ENCODE measurements at regions not wholly inside any gene's neighbourhood (a gene's known extent, or its start where the extent isn't known, plus 50 kb on each side); places are given as distances from the start of the nearest gene placed in this dataset.
"Not testable (repeated sequence)": the region's sequence is repeated elsewhere in the genome, so short reads cannot be mapped to it uniquely, and the experiment has no call there.

- DNase-seq, result no peak
These were observed 51.2 kb upstream of the RDX start for GRCh38 chr11:110347660-110348059.

DNA sequence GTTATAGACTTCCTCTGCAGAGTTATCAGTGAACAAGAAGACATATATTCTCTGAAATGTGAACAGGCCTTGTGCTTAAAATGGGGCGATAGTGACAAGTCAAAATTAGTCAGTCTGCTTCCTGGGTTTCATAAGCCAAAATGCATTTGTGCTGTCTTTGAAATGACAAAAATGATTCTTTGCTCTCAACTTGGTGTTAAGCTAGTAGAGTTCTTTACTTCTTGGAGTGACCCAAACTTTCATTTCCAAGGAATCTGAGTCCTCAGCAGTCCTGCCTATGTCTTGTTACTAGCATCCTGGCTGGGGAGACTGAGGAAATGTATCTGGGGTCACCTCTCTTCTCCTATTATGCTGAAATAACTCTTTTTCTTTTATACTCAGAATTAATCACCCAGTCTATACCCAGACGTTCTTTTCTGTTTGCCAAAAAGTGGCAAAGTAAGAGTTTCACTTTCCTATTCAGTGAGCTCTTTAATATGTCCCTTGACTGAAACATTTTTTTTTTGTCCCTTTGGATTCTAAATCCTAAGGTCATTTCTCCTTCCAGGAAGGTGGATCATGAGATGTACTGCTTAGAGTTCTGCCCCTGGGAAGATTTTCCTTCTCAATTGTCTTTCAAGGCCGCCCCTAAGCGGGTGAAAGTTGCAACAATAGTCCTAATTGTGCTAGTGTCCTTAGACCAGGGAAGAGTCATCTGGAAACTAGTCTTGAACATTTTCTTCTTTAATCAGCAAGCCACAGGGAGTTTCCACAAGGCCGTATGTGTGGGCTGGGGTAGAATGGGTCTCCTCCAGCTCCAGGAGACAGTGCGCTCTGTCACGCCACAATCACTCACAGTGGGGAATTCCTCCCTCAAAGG is 53.0 kb upstream of the RDX start:
- no peak for DNase-seq

DNA sequence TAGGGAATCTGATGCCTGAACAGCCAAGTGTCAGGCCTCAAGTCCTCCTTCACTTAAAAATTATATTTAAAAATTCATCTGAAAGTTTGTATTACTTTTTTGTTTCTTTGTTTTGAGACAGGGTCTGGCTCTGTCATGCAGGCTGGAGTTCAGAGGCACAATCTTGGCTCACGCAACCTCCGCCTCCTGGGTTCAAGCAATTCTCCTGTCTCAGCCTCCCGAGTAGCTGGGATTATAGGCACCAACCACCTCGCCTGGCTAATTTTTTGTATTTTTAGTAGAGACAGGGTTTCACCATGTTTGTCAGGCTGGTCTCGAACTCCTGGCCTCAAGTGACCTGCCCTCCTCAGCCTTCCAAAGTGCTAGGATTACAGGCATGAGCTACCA is 53.6 kb upstream of the RDX start:
- DNase-seq, result not testable (repeated sequence)

- DNase-seq, result no peak
These were observed 58.8 kb upstream of the RDX start for GRCh38 chr11:110355011-110355744.

- DNase-seq, result no peak
These were observed 60.6 kb upstream of the RDX start for GRCh38 chr11:110356762-110357671.

GRCh38 chr11:110358336-110358735 is 61.9 kb upstream of the RDX start:
- no peak for DNase-seq

DNA sequence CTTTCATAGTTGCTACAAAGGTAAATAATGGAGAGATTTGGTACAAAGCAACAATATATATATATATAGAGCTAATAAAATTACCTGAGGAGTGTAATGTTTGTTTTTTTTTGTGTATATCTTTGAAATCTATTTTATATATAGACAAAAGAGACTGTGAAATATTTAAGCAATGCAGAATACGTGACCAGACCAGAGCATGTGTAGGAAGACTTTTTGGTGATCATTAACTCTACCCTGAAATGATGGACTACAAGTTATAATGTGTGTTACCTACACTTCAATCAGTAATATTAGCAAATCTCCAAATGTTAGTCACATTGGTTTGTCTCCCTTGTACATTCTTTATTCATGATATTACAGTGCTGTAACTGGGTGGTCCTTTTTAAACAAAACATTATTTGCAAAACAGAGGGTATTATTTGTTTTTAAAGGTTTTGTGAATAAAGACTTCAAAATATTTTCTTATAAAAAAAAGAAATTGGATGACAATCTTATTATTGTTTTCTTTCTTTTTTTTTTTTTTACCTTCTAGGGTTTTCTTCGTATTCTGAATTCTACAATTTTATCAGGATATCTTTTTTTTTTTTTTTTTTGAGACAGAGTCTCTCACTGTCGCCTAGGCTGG is 64.5 kb upstream of the RDX start:
- not testable (repeated sequence) for DNase-seq

DNA sequence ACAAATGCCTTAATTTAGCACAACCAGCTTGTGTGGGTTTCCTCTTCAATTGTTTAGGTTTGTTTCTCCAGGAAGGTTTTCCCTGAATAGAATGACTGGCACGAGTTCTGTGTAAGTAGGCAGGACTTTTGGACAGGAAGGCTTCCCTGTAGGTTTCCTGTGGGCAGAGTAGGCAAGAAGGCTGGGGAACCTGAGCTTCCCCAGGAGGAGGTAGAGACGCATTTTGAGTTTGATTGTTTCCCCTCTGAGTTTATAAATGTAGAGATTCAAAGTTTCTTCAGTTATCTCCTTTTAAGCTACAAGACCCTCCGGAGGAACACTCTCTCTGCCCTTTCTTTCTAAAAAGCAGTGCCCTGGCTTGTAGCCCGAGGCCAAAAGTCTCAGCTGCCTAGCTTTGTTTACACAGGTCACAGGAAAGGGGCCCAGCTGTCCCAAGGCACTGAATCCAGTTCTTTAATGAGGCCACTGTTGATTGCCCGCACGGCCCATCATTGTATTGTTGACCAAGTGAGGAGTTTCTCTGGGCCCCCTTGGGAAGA is 66.6 kb upstream of the RDX start:
- DNase-seq, result no peak

DNA sequence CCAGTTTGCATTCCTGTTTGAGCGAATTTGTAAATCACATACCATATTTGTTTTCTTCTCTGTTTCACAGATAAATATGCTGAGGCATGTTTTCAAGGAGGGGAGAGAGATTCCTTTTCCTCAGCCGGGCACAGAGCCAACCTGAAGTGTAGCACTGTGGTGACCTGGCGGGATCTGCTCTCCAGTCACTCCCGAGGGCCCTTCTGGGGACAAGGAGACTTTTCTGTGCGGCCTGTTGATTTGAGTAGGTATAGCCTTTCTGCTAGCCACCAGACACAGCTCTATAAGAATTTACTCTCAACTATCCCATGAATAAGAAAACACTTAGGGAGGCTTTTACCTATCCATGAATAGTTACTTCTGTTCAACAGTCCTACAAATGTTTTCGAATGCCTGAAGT is 63.5 kb upstream of the FDX1 start:
- DNase-seq, result no peak

DNA sequence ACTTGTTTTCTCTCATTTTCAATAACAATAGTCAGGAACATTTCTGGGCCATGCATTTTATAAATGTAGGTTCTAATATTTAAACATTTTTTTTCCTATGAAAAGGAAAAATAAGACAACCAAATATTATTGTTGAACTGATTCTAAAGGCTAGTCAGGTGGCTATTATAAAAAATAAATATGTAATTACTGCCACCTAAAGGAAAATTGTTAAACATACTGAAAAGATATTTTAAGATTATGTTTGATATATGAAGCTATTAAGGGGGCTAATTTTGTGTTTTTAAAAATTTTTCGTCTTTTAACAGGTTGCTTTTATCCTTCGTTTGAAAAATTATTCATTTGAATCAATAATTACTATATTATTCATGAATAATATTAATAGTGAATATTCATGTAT is 62.2 kb upstream of the FDX1 start:
- DNase-seq, result no peak

DNA sequence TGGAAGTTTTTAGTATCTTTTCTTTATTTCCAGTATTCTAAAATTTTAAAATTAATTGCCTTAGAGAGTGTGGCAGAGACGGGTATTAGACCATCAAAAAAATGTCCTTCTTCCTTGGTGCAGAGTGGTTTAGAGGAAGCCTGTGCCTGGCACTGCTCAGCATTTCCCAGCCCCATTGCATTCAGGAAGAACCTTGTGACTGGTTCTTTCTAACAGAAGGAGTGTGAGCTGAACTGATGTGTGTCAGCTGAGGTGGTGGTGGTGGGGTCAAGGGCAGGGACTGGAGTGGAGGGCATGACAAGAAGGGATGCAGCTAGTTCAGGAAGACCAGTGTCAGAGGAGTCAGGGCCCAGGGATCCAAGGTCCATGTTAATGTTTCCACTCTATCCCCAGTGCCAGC is 58.7 kb upstream of the FDX1 start:
- no peak for DNase-seq

GRCh38 chr11:110373051-110373702 is 56.6 kb upstream of the FDX1 start:
- no peak for DNase-seq

DNA sequence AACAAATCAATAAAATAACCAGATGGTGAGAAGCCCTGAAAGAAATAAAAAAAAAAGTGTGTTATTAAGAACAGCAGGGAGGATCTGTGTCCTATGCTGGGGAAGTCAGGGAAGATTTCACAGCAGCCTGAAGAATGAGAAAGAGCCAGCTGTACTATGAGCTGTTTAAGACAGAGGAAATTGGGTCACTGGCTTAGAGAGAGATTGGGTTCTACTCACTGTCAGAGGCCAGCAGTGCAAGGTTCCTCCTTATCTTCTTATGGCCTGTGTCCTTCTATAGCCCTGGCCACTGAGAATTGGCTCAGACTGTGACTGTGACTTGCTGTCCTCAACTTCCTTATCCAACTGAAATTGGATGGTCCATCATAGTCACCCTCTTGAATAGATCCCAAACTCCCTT is 54.8 kb upstream of the FDX1 start:
- no peak for DNase-seq

DNA sequence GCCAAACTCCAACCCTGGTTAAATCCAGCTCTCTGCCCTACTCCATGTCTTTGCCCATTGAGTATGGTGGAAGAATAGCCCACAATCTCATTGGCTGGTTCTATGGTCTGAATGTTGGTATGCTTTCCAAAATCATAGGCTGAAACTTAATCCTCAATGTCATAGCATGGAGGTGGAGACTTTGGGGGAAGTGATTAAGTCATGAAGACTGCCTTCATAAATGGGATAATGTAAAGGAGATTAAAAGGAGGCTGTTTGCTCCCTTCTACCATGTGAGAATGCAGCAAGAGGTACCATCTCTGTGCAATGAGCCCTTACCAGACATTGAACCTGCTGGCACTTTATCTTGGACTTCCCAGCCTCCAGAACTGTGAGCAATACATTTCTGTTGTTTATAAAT is 54.4 kb upstream of the FDX1 start:
- DNase-seq, result no peak

DNA sequence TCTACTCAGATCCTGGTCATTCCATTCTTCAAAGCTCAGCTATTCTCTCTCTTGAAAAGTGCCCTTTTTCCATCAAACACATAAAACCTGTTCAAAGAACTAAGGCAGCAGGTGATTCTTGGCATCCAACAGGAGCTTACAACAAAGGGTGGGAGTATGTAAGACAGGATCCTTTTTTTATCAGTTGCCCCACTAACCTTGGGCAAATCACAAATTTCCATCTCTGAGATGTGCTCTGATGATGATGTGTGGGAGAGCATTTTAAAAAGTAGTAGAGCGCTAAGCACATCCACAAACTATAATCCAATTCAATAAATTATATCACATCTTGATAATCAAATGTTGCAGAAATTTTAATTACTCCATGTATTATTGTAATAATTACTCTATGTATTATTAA is 53.7 kb upstream of the FDX1 start:
- DNase-seq, result no peak

DNA sequence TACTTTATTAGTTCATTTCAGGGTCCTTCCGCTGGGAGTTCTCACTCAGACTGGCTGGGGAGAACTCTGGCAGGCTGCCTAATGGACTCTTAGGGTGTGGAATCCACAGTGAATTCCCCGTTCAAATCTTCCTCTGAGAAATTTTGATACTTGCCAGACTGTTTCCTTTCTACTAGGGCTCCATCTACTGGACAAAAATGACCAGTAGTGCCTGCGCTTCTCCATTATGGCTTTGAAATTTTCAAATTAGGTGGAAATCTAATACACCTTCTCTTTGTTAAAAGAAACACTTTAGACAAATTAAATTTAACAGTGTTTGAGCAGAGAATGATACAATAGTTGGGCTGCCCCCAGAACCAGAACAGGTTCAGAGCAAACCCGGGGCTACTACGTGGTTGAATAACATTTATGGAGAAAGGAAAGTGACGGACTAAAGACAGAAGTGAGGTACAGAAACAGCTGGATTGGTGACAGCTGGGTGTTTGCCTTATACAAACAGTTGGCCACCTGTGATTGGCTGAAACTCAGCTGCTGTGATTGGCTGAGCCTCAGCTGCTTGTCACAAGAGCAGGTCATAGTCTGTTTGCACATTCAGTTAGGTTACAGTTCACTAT is 52.9 kb upstream of the FDX1 start:
- DNase-seq, result peak; percentile 50

DNA sequence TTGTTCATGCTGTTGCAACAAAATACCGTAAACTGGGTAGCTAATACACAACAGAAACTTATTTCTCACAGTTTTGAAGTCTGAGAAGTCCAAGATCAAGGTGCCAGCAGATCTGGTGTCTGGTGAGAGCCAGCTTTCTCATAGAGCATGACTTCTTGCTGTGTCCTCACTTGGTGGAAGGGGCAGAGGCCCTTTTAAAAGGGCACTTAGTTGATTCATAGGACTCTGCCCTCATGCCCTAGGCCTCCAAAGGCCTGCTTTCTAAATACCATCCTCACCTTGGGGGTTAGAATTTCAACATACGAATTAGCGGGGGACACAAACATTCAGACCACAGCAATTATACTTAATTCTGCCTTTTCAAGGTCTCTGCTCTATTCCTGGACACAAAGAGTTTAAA is 52.3 kb upstream of the FDX1 start:
- DNase-seq, result no peak

- DNase-seq, result no peak
These were observed 50.5 kb upstream of the FDX1 start for GRCh38 chr11:110379261-110379660.

DNA sequence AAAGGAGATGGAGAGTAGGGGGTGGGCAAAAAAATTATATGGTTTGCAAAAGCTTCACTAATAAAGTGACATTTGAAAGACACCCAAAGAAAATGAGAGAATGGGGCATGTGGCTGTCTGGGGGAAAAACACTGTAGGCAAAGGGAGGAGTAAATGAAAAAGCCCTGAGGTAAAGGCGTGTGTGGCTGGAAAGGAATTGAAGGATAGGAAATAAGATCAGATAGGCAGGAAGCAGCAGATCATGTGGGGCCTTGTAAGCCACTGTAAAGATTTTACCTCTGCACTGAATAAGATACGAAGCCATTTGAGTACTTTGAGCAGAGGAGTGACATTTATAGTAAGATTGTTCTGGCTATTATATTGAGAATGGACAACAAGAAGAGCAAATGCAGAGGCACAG is 49.8 kb upstream of the FDX1 start:
- no peak for DNase-seq
